ENCODE measurements at regions not wholly inside any gene's neighbourhood (a gene's known extent, or its start where the extent isn't known, plus 50 kb on each side); places are given as distances from the start of the nearest gene placed in this dataset.
A peak's percentile ranks its signal among the peaks of the same experiment; 100 is the strongest.

DNA sequence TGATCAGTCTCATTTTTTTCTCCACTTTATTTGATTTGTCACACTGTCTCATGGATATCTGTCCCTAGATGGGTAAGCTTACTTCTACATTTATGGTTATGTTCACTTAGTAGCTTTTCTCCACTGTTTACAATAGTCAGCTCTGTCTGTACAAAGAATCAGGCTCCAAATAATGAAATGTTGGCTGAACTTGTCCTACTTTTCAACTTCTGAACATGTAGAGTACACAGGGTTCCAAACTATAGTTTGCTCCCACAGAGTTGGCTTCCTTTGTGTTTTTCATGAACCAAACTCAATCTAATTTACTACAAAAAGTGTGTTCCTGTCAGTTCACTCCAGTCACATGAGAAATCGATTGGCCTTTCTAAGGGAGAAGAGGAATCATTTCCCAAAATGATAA lies 175.0 kb downstream of the CCDC71L start:
- peak; percentile 7 for ATAC-seq
- no peak for TF ChIP-seq BACH2 (CRISPR knock-in tag; IDR thresholded peaks at IDR 0.05; ENCODE audit: borderline replicate concordance)
- TF ChIP-seq PATZ1 (CRISPR knock-in tag; IDR thresholded peaks at IDR 0.05; ENCODE audit: borderline replicate concordance): no peak
- no peak for TF ChIP-seq ZNF565 (CRISPR knock-in tag; conservative IDR thresholded peaks at IDR 0.05; ENCODE audit: low read depth)
- TF ChIP-seq OSR1 (CRISPR knock-in tag; IDR thresholded peaks at IDR 0.05): no peak
- no peak for TF ChIP-seq TSHZ2 (CRISPR knock-in tag; IDR thresholded peaks at IDR 0.05)
- TF ChIP-seq ZNF8 (CRISPR knock-in tag; IDR thresholded peaks at IDR 0.05): no peak
- TF ChIP-seq PPARA (CRISPR knock-in tag; IDR thresholded peaks at IDR 0.05; ENCODE audit: borderline replicate concordance): no peak
- no peak for TF ChIP-seq ESRRG (CRISPR knock-in tag; IDR thresholded peaks at IDR 0.05)
- TF ChIP-seq CREB5 (CRISPR knock-in tag; IDR thresholded peaks at IDR 0.05; ENCODE audit: low read depth): no peak

DNA sequence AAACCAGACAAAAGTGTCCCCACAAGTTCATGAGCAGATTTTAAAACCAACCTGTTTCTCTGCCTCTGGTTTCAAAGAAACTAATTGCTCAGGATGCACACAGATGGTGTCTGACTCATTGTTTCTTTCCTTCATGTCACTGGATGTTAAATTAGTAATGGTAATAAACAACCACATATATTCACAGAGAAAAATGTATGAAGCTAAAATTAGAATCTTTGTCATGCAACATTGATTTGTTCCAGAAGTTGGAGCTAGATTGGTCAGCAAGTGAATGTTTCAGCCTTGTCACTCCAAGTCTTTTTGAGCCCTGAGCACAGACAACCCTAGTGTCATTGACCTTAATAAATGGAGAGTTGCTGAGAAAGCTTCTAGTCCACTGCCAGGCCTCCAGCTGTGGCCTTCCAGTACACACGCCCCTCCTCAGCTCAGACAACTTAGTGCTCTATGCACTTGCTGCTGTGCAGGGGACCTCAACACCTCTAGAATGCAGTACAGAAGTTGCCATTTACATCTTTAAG lies 175.9 kb downstream of the CCDC71L start:
- TF ChIP-seq TOX (CRISPR knock-in tag; IDR thresholded peaks at IDR 0.05; ENCODE audit: borderline replicate concordance) (peak; percentile 45; the same call in 1 of the 2 replicates), BACH2 (CRISPR knock-in tag; IDR thresholded peaks at IDR 0.05; ENCODE audit: borderline replicate concordance) (no peak)
- ATAC-seq: peak; percentile 74

GRCh38 chr7:106484562-106484961 lies 176.4 kb downstream of the CCDC71L start:
- no peak for TF ChIP-seq PPARA (CRISPR knock-in tag; IDR thresholded peaks at IDR 0.05; ENCODE audit: borderline replicate concordance)
- no peak for TF ChIP-seq TCF4 (CRISPR knock-in tag; IDR thresholded peaks at IDR 0.05; ENCODE audit: borderline replicate concordance)
- ATAC-seq: peak; percentile 18

DNA sequence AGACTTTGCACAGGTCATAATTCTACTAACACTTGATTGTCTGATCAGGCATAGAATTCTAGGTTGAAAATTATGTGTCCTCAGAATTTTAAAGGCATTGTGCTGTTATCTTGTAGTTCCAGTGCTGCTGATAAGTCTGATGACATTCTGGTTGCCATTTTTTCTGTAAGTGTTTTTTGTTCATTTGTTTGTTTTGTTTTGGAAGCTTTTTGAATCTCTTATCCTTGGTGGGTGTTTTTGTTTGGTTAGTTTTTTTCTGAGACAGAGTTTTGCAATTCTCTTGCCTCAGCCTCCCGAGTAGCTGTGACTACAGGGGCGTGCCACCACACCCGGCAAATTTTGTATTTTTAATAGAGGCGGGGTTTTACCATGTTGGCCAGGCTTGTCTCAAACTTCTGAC lies 178.9 kb downstream of the CCDC71L start:
- no peak for TF ChIP-seq ARNTL (CRISPR knock-in tag; IDR thresholded peaks at IDR 0.05; ENCODE audit: borderline replicate concordance, low read depth)
- TF ChIP-seq CSDC2 (CRISPR knock-in tag; IDR thresholded peaks at IDR 0.05): no peak
- no peak for TF ChIP-seq ZC3H10 (CRISPR knock-in tag; IDR thresholded peaks at IDR 0.05)
- TF ChIP-seq TCF4 (CRISPR knock-in tag; IDR thresholded peaks at IDR 0.05; ENCODE audit: borderline replicate concordance): no peak
- TF ChIP-seq ZNF8 (CRISPR knock-in tag; IDR thresholded peaks at IDR 0.05): no peak
- TF ChIP-seq TSHZ2 (CRISPR knock-in tag; IDR thresholded peaks at IDR 0.05): no peak
- TF ChIP-seq OSR1 (CRISPR knock-in tag; IDR thresholded peaks at IDR 0.05): no peak
- TF ChIP-seq CSRNP3 (CRISPR knock-in tag; IDR thresholded peaks at IDR 0.05): no peak
- TF ChIP-seq PATZ1 (CRISPR knock-in tag; IDR thresholded peaks at IDR 0.05; ENCODE audit: borderline replicate concordance): no peak
- no peak for TF ChIP-seq ZNF70 (CRISPR knock-in tag; IDR thresholded peaks at IDR 0.05)
- TF ChIP-seq SNAI2 (CRISPR knock-in tag; IDR thresholded peaks at IDR 0.05): no peak
- TF ChIP-seq ZFP30 (CRISPR knock-in tag; IDR thresholded peaks at IDR 0.05): no peak
- TF ChIP-seq RARB (CRISPR knock-in tag; IDR thresholded peaks at IDR 0.05): no peak
- ATAC-seq: no peak

Measured in SK-N-SH treated with all-trans-retinoic acid at 6 μM for 48 hours (cell line).